GM18870 (cell line): ENCODE measurements at regions not wholly inside any gene's neighbourhood (a gene's known extent, or its start where the extent isn't known, plus 50 kb on each side); places are given as distances from the start of the nearest gene placed in this dataset.

ENCODE experiments used
- ATAC-seq: cut with Tn5 transposase; IDR thresholded peaks from one replicate; pipeline ENCODE4 v1.9.1; 2021; ENCODE audit warnings: moderate library complexity; ENCODE audit not compliant: unreplicated experiment

DNA sequence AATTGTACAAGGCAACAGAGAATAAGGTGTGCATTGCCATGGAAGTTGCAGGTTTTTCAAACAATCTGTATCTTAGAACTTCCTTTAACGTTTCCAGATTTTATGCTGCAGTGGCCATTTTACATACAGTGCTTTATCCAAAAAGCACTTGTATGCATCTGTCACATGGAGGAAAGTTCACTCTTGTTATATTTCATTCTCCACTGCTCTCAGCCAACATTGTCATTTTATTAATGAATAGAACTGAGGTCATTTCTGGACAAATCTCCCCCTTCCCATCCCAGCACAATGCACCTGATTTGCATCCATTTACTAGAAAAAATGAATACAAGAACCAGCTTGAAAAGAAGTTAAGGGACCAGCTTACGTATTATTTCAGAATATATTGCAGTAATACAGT lies 342.0 kb downstream of the USP25 start:
- ATAC-seq, result no peak

DNA sequence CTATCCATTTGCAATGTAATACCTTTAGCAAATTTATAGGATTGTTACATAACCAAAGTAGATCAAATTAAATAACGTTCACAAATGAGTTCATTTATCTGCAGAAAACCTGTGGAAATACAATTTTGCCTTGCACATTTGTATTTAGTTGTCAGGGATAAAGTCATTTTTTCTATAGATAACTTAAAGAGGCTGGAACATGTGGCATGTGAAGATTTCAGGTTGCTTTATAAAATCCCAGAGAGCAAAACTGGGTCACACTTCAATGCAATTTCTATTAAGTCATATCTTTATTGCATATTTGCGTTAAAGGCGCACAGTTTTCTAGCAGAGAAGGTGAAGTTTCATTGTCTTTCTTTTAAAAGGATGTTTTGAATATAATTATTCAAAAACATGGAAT lies 342.4 kb downstream of the USP25 start:
- no peak for ATAC-seq

GRCh38 chr21:16072737-16073136 lies 343.0 kb downstream of the USP25 start:
- no peak for ATAC-seq

GRCh38 chr21:16073586-16073985 lies 343.8 kb downstream of the USP25 start:
- ATAC-seq, result no peak

DNA sequence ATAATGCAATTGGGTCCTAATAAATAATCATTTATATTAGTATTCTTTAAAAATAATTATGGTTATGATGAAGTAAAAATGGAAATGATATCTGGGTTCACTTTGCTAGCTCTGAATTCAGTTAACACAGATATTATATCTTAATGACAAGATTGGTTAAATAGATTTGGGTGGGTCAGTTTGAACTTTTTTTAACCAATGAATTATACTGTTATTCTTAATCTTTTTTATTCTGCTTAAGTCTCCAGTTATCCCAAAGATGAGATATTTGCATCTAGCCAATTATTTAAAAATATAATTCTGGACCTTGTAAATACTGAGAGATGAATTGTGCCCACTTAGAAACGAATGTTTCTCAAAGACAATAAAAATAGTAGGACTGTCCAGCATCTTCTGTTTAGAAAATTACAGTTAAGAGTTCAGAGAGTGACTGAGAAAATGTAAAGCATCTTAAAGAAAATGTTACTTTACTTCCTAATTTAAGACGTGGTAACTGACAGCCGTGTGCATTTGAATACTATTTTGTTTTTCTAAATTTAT lies 345.2 kb downstream of the USP25 start:
- ATAC-seq, result no peak

GRCh38 chr21:16075649-16076282 lies 346.0 kb downstream of the USP25 start:
- no peak for ATAC-seq

GRCh38 chr21:16076465-16076864 lies 346.7 kb downstream of the USP25 start:
- ATAC-seq, result no peak

DNA sequence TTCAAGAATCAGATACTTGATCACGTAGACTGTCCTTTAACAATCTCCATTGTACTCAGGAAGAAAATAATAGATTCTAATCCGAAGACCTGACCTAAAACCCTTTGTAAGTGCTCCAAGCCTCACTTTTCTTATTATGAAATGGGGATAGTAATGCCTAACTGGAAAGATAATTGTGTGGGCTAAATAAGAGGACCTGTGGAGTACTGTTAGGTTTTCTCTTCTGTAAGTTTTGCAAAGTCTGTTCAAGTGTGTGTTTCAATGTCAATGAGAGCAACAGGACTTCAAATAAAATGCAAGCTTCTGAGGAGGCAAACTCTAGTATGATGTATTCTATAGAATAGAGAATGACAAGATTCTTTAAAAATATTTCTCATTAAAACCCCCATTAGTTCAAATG lies 348.6 kb downstream of the USP25 start:
- no peak for ATAC-seq

DNA sequence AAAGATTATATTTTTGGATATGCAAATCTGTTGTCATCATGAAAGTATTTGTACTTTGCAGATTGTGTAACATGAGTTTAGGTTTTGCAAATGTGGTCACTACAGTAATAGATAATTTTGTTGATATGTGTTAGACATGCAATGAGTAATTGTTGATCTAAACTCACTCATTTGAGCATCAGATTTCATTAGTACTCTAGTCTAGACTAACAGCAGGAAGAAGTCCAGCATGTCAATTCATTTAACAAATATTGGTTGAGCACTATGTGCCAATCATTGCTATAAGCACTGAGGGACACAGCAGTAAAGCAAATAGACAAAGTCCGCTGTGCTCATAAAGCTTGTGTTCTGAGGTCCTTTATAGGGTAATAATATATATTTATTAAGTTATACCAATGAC lies 350.0 kb downstream of the USP25 start:
- no peak for ATAC-seq

DNA sequence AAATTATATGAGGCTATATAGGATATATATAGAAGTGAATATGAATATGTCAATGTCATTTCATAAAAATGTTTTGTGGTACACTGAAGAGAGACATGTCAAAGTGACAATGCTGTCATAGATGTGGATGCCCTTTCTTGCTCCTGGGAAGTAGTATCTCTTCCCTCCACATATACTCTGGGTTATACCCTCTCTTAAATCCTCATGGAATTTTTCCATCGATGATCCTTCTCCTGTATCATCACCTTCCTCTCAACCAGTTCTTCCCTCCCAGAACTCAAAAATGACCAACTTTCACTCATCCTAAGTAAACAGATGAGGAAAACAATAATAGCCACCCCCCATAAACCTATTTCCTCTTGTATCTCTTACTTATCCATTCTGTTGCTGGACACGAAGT lies 351.5 kb downstream of the USP25 start:
- no peak for ATAC-seq

GRCh38 chr21:16082038-16082816 lies 352.4 kb downstream of the USP25 start:
- ATAC-seq, result no peak

GRCh38 chr21:16084776-16085364 lies 355.1 kb downstream of the USP25 start:
- ATAC-seq, result no peak

GRCh38 chr21:16085421-16085820 lies 355.6 kb downstream of the USP25 start:
- ATAC-seq, result no peak

- no peak for ATAC-seq
Measured at GRCh38 chr21:16086121-16086520, 356.3 kb downstream of the USP25 start.

DNA sequence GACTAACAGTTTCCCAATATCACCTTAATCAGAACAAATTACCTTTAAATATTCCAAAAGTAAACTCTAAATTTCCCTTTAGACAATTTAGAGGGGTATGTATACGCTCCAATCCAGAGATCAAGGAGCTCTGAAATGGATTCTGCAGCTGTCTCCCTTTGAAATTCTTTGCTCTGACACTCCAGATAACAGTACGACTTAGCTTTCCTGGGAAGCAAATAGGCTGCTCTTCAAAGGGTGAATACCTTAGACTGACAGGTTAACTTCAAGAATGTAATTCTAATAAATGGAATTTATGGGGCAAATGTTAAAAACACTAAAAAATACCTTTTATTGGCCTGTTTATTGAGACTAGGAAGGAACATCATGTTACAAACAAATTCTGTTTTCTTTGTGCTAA lies 357.2 kb downstream of the USP25 start:
- ATAC-seq, result no peak

GRCh38 chr21:16087523-16087922 lies 357.7 kb downstream of the USP25 start:
- ATAC-seq, result no peak

DNA sequence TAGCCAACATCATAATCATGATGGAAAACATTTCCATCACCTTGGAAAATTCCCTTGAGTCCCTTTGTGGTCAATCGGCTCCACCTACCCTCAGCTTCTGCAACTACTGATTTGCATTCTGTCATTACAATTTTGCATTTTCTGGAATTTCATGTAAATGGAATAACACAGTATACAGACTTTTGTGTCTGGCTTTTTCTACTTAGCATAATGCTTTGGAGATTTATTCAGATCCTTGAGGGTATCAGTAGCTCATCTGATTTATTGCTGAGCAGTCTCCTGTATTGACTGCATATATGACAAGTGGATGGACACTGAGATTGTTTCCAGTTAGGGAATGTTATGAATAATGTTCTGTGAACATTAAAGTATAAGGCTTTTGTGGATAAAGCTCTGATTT lies 358.3 kb downstream of the USP25 start:
- ATAC-seq, result no peak

GRCh38 chr21:16095005-16095404 lies 365.2 kb downstream of the USP25 start:
- no peak for ATAC-seq

DNA sequence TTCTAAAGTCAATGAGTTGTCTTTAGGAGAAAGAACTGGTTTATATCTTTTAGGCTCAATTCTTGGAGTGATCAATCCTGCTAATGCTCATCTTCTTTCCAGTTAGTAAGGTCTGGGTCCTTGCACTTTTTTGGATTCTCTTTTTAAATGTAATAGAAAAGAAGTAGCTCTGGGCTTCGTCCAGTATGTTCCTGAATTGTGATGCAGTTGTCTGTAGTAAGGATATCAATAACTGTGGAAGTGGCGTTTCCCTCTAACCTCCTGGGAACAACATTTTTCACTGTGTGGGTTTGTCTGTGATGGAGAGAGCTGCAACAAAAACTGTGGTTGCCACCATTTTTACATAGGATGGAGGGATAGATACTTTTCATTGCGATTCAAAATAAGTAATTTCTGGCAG lies 367.2 kb downstream of the USP25 start:
- no peak for ATAC-seq

DNA sequence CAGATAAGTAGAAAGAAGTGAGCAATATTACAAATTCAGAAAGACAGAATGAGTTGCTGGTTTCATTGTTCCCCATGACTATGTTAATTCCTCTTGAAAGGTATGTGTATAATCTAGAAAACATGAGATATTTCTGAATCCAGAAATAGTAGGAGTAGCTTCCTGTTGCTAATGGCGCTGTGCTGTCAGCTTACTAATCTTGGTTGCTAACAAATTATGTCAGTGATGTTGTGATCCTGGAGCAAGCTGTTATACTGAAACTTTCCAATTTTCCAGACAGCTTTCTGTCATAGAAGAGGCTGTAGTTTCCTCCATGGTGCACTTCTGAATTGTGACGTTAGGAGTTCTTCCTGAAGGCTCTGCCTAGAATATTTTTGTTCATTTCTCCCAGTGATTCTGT lies 372.3 kb downstream of the USP25 start:
- ATAC-seq, result no peak

GRCh38 chr21:16108561-16109075 lies 378.8 kb downstream of the USP25 start:
- no peak for ATAC-seq
